OCI-M2 (cell line): ENCODE measurements at regions not wholly inside any gene's neighbourhood (a gene's known extent, or its start where the extent isn't known, plus 50 kb on each side); places are given as distances from the start of the nearest gene placed in this dataset.
"Not testable (repeated sequence)": the region's sequence is repeated elsewhere in the genome, so short reads cannot be mapped to it uniquely, and the experiment has no call there.

Experiments used
- DNase-seq: peaks from one replicate; lab custom pipeline; 2025; ENCODE audit not compliant: unreplicated experiment; lab: John Stamatoyannopoulos, UW

GRCh38 chr16:85504242-85504641 lies 108.9 kb upstream of the GSE1 start:
- no peak for DNase-seq

GRCh38 chr16:85505794-85506634 lies 107.1 kb upstream of the GSE1 start:
- DNase-seq: no peak

- no peak for DNase-seq
Observed at GRCh38 chr16:85506635-85506911, 106.5 kb upstream of the GSE1 start.

GRCh38 chr16:85507342-85507741 lies 105.8 kb upstream of the GSE1 start:
- DNase-seq: no peak

- no peak for DNase-seq
Observed at GRCh38 chr16:85508388-85508787, 104.7 kb upstream of the GSE1 start.

GRCh38 chr16:85508993-85509392 lies 104.1 kb upstream of the GSE1 start:
- no peak for DNase-seq

GRCh38 chr16:85510041-85510659 lies 103.0 kb upstream of the GSE1 start:
- no peak for DNase-seq

GRCh38 chr16:85511938-85512807 lies 100.9 kb upstream of the GSE1 start:
- DNase-seq: no peak

- DNase-seq: no peak
Observed at GRCh38 chr16:85512808-85513115, 100.4 kb upstream of the GSE1 start.

GRCh38 chr16:85513180-85513579 lies 99.9 kb upstream of the GSE1 start:
- DNase-seq: no peak

- DNase-seq: no peak
Observed at GRCh38 chr16:85513649-85514048, 99.5 kb upstream of the GSE1 start.

- DNase-seq: no peak
Observed at GRCh38 chr16:85514295-85514597, 98.9 kb upstream of the GSE1 start.

GRCh38 chr16:85514598-85515318 lies 98.4 kb upstream of the GSE1 start:
- DNase-seq: no peak

- no peak for DNase-seq
Observed at GRCh38 chr16:85515319-85515745, 97.8 kb upstream of the GSE1 start.

GRCh38 chr16:85515830-85516397 lies 97.2 kb upstream of the GSE1 start:
- DNase-seq: no peak

- DNase-seq: no peak
Observed at GRCh38 chr16:85517154-85517553, 96.0 kb upstream of the GSE1 start.

- no peak for DNase-seq
Observed at GRCh38 chr16:85517563-85518179, 95.5 kb upstream of the GSE1 start.

GRCh38 chr16:85518398-85519049 lies 94.6 kb upstream of the GSE1 start:
- DNase-seq: no peak

GRCh38 chr16:85519050-85519440 lies 94.1 kb upstream of the GSE1 start:
- not testable (repeated sequence) for DNase-seq

GRCh38 chr16:85519540-85520231 lies 93.4 kb upstream of the GSE1 start:
- no peak for DNase-seq
